ENCODE measurements at regions not wholly inside any gene's neighbourhood (a gene's known extent, or its start where the extent isn't known, plus 50 kb on each side); places are given as distances from the start of the nearest gene placed in this dataset.

DNA sequence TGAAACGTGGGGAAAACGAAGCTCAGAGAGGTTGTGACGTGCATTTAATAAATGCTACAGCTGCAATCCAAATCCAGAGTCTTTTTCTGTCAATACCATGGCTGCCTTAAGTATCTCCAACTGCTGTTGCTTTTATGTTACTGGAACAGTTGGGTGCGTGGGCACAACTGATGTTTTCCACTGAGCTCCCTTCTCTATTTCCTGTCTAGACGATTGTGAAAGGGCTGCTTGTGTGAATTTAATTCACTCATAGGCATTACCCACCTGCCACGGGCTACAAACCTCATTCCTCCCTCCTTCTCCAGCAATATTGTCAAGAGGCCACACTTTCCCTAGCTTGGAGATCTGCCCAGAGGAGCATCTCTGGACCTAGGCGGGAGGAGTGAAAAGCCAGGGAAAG is 526.0 kb downstream of the MID1IP1 start:
- no peak for DNase-seq (ENCODE audit: low read depth, low spot score)

DNA sequence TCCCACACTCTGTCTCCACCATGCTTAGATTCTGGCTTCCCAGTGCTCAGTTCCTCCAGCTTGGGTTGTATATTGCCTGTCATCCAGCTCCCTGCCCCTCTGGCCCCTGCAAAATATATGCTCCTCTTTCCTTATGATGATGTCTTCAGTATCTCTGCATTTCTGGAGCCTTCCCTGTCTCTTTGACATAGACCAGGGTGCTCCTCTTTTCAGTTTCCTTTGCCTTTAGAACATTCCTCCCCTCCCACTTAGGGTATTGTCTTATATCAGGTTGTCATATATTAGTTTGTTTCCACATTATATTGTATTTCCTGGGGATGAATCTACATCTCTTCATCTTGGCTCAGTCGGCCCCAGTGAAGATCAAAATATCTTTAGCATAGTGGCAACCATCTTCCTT is 526.4 kb downstream of the MID1IP1 start:
- no peak for DNase-seq (ENCODE audit: low read depth, low spot score)

DNA sequence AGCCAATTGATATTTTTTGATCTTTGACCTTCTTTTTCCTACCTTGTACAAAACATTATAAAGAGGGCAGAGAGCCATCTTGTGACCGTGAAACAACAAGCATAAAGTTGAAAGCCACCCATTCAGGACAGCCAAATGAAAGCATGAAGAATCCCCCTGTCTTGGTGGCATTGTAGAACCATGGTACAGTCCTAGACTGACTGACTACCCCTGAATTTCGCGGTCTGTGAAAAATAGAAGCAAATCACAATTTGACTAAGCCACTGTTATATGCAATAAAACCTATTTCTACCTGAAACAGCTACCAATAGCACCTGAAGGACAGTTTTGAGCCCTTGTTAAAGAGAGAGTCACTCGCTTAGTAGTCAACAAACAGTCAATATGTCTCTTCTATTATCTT is 527.4 kb downstream of the MID1IP1 start:
- no peak for DNase-seq (ENCODE audit: low read depth, low spot score)

DNA sequence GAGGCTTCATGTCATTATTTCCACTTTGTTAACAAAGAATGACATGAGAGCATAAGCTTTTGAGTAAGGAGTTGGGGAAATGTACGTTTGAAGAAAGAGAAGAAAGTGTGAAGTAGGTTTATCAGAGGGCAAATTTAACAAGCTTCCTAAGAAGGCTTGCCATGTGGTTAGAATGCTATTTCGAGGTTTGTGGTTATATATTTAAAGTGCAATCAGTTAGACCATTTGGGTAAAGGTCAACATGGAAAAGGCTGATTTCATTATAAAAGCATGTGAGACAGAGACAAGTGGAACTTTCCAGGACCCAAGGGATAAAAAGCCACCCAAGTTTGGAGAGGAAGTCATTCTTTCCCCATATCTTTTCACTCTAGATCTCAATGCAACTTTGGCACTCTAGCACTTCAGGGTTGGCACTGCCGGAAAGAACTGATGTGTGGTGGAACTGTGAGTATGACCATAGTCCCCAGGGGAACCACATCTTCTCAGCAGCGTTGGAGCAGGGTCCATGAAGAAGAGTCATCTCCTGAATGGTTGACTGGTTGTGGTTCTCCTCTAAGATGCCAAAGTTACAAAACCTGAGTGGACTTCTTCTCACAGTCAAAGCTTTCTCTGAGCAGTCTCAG is 529.9 kb downstream of the MID1IP1 start:
- no peak for DNase-seq (ENCODE audit: low read depth, low spot score)

DNA sequence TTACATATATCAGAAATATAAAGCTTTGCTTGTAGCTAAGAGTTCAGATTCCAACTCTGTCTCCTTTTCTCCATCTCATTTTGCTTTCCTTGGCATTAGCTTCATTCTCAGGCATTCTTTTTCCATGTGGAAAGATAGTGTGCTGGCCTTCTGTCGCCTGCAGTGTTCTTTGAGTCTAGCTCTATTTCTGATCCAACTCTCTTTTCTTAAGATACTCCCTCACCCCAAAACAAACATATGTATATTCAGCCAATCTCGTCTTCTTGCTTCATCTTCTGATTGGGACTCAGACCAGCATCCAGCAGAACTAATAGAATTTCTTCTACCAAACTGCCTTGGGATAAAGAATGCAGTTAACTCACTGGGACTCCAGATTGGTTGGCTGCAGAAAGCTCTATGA is 532.2 kb downstream of the MID1IP1 start:
- DNase-seq (ENCODE audit: low read depth, low spot score), result no peak

DNA sequence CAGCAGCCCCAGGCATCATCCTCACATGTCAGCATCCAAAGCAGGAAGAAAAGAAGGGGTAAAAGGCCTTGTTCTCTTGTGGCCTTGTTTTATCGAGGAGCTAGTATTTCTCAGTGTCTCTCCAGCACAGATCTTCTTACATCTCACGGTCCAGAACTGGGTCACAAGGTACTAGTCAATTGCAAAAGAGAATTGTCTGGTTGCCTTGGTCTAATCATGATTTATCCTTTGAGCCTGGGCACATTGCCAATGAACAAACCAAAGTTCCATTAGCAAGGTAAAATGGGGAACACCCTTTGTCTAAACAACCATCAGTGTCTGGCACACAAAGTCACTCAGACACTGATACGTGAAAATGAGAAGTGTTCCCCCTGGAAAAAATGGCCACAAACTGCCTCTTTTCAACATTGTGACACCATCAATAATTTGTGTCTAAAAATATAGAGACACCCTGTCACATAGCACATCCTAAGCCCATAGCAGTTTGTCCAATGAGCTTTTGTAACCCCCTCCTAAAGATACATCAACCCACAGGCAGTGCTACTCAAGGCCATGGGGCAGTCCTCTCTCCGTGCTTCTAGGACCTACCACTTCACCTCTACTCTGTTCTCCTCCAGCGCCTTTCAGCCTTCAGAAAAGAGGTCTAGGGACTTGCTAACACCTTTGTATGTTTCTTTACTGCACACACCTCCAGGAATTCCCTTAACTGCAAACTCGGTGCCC is 534.4 kb downstream of the MID1IP1 start:
- no peak for DNase-seq (ENCODE audit: low read depth, low spot score)

DNA sequence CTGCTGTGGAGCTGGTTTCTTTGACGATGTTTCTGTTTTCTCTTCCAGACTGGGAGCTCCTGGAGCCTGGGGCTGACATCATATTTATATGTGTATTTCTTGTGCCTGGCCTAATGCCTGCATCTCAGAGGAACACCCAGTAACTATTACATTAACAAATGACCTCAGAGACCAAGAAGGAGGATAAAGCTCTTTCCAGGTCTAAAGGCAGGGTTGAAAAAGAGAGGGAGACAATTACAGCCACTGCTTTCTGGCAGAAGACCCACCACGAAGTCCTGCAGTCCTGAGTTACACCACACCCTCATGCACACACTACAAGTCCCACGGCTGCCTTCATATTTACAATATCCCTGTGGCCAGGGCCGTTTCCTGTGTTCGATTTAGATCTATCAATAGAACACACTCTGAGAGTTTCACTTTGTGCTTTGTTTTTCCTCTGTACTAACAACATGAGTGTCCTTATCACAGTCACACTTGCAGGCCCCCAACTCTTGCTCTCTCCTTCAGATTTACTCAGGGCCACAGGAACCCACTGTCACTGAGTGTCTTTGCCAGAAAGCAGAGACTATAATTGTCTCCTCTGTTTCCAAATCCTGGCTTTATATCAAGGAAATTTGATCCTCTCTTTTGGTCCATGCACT is 535.5 kb downstream of the MID1IP1 start:
- DNase-seq (ENCODE audit: low read depth, low spot score), result no peak

DNA sequence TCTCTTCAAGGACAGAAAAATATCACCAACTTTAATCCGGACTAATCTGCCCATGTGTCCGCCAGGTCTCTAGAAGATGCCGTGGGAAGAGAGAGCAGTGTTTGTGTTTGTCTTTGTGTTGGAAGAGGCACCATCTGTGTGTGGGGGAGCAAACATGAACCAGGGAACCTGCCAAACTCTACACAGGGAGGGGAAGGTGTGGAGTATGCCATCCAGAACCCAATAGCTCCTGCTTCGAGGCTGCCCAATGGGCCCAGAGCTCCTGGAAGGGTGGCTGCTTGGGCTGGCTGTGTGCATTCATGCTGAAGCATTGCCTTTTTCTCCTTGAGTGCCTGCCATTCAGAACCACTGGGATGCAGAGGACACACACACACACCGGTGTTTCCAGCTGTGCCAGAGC is 536.2 kb downstream of the MID1IP1 start:
- no peak for DNase-seq (ENCODE audit: low read depth, low spot score)

DNA sequence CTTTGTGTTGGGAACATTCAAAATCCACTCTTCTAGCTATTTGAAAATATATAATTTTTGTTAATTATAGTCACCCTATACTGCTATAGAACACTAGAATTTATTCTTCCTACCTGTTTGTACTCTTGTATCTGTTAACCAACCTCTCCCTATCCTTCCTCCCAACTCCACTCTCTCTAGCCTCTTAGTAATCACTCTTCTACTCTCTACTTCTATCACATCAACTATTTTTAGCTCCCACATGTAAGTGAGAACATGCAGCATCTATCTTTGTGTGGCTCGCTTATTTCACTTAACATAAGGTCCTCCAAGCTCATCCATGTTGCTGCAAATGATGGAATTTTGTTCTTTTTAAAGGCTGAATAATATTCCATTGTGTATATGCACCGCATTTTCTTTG is 537.3 kb downstream of the MID1IP1 start:
- no peak for DNase-seq (ENCODE audit: low read depth, low spot score)

DNA sequence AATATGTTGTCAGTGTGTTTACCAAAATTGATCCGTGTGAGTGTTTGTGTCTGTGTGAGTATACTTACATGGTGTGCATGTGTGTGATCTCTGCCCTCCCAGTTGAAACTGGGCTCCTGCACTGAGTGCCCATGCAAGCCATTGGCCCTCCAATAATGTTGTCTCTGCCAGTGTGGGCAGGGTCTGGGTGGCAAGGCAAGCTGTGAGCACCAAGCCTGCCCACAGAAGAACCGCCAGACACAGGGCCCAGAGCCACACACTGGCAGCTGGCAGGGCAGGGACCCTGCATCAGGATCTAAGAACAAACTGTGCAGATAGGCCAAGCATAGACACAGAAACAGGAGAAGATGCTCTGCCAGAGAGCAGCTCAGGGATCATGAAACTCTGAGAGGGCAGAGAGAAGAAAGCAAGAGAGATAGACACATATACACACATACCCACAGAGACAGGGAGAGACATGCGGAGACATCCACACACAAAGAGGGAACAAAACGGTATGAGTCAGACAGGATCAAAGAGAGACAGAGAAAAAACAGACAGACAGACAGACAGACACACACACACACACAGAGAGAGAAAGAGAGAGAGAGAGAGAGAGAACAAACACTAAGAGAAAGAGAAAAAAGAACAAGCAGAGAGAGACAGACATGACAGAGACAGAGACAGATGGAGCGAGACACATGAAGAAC is 555.0 kb downstream of the MID1IP1 start:
- DNase-seq (ENCODE audit: low read depth, low spot score), result no peak

DNA sequence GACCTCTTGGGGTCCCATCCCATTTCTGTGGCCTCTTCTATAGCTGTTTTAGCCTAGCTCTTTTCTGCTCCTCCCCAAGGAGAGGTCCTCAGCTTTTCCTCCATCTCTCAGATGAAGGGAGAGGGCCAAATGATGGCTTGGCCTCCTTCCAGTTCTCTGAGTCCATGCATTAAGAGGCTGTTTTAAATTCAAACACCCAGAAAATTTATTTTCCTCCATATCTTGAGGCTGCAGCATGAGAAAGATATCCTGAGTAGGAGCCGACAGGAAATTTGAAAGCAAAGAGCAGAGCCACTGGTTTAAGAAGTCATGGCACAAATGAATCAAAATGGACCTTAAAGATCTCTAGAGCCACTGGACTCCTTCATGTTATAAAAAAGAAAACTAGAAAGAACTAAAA is 558.8 kb downstream of the MID1IP1 start:
- DNase-seq (ENCODE audit: low read depth, low spot score), result no peak

DNA sequence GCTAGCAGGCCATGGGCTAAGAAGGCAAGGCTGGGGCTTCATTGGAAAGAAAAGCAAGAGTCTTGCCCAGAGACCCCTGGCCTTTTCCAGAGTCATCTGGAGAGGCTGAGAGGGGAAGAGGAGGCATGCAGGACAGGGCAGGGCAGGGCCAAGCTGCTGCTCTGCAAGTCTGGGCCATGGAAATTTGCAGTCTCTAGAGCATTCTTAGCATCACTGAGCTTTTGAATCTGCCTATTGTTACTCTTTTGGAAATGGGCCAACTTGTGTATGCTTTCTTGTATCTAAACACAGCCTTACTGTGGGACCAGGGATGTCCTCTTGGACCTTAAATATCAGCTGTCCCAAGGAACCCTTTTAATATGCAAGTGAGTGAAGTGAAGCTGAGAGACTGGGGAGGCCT is 560.5 kb downstream of the MID1IP1 start:
- DNase-seq (ENCODE audit: low read depth, low spot score), result no peak

DNA sequence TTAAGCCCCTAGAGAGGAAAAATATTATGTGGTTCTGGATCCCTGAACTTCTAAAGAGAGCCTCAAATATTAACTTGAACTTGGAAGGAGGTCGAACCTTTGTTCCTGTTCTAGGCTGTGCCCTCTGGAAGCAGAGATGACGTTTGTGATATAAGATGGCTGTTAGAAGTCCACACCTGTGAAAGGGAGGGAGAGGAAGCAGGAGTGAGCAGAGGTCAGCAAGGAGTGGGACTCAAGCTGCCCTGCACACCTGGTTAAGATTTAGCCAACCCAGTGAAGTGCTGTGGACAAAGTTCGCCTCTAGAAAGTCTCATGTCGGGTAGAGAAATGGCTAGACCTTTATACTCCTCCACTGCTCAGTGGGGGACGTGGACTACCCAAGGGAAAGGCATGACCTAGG is 566.2 kb downstream of the MID1IP1 start:
- no peak for DNase-seq (ENCODE audit: low read depth, low spot score)

DNA sequence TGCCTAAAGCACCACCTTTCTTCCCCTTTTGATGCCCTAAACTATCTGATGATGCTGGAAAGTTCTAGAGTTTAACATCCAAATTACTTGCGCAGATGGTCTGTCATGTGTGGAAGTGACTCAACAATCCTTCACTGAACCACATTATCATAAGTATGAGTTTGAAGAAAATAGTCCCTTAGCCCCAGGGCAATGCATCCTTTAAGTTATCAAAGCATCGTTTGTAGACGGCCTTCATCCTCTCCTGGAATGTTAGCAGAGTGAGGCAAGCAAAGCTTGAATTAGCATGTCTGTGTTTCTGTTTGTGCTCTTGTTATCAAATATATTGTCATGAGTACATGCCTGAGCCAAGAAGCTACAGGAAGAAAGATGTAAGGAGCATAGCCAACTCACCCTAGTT is 570.9 kb downstream of the MID1IP1 start:
- DNase-seq (ENCODE audit: low read depth, low spot score), result no peak

DNA sequence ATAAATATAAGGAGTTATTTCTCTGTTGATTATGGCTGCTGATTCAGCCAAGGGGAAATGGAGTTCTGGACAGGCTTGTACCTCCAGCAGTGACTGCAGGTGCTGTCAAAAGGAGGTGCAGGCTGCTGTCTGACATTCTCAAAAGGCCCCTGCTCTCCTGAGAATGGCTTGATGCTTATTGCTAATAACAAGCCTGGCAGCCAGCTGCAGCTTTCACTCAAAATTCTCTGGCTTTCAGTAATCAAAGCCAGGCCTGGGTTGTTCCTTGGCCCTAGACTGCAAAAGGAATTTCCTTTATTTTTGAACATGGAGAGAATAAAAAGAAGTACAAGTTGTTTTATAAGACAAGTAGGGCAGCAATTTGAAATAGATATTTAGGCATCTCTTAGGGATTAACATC is 575.9 kb downstream of the MID1IP1 start:
- no peak for DNase-seq (ENCODE audit: low read depth, low spot score)

DNA sequence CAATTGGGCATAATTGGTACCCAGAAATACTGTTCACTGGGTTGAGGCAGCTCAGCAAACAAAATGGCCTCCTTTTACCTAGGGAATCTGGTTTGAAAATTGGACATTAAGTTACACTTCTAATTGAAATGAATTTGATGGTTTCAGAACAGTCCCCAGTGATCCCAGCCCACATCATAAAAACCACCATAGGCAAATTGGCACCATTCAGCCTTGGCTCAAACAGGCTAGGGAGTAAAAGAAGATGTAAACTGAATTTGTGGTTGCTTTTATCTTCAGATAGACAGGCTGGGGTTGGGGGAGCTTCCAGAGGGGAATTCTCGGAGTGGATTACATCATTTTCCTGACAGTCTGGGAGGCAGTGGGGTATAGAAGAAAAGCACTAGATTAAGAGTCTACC is 576.5 kb downstream of the MID1IP1 start:
- DNase-seq (ENCODE audit: low read depth, low spot score), result no peak

DNA sequence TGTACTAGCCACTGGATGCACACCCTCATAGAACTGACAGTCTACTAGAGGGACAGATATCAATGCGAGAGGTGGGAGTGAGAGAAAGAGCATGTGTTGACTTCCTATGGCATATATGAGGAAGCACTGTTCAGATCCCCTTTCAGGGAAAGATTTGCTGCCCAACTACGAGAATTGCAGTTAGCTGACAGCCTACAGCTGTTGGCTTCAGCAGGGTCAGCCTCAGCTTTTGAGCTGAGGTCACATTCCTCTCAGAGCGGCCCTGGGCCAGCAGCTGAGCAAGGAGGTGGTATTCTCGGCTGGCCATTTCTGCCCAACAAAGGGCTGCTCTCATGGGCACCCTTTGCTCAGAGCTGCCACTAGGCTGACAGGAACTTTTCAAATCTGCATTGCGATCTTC is 580.2 kb downstream of the MID1IP1 start:
- DNase-seq (ENCODE audit: low read depth, low spot score), result no peak

DNA sequence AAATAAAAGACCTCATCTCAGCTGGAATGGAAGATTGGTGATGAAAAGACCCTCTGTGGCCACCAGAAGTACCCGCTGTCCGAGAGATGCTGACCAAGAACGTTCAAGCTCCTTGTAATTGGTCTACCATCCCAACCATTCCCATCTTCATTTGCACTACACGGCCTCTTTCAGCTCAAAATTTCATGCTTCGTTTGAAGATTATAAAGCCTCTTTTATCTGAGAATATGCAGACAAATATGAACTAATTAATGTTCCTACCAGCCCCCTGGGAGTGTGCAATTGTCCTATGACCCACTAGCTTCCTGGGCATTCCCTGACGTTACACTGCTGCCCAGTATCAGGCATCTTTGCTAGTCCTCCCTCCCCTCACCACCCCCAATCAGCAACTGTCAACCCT is 583.7 kb downstream of the MID1IP1 start:
- no peak for DNase-seq (ENCODE audit: low read depth, low spot score)

DNA sequence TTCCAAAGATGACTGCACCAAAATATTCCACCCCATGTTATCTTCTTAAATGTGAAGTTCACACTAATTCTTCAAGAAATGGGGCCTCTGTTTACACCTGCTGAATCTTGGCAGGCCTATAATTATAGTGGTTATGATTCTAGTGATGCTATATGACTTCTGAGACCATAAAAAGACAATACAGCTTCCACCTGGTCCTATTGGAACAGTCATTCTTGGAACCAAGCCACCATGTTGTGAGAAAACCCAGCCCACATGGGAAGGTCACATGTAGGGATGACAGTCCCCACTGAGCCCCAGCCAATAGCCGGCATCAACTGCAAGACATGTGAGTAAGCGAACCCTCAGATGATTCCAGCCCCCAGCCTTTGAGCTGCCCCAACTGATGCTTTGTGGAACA is 587.5 kb downstream of the MID1IP1 start:
- no peak for DNase-seq (ENCODE audit: low read depth, low spot score)

DNA sequence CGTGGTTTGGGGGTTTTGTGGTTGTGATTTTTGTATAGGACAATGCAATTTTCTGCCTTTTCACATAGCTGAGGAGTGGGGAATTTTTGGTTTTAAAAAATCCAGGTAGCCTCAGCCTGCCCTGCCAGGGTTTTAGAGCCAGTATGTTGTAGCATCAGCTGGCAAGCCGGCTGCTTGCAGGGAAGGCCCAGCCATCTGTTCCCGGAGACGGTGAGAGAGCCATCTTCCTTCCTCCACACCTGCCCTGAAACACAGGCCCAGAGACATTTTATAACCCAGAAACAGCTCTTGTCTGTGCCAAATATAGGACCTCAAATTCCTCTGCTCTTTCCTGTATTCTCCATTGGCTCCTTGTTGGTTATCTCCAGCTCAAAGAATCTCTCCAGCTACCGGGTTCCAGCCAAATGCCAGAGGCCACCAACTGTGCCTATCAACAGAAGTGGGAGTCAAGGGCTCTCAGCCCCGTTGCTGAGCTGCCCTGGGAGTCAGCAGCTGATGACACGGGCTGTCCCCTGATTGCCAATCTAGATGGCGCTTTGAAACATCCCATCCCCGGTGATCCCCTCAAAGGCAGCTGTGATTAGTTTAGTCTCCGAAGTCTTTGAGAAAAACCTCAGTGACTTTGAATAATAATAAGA is 595.2 kb downstream of the MID1IP1 start:
- no peak for DNase-seq (ENCODE audit: low read depth, low spot score)

DNA sequence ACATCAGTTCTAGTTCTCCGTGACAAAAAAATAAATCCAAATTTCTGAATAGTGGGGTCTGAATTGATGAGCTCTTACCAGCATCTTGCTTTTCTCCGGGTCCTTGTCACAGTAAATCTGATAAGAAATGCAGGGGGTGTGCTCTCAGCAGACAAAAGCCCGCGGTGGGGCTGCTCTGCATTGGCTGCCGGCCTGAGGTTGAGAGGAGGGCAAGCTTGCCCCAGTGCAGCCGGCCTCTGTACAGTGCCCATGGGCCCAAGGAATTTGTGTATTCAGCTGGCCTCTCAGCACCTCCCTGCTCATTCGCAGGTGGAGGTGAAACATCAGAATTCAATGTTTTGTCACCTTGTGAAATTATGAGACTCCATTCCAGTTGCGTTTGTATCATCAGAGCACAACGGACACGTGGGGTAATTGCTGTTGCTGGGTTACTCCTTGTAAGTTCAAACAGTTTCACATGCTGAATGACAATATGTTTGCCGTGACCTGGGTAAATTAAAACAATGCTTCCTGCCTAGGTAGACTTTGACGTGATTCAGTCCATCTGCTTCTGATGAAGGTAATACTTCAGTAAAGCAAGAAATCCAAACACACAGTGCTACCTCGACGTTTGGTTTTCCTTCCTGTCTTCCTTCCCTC is 596.4 kb downstream of the MID1IP1 start:
- DNase-seq (ENCODE audit: low read depth, low spot score), result no peak
